ENCODE measurements at regions not wholly inside any gene's neighbourhood (a gene's known extent, or its start where the extent isn't known, plus 50 kb on each side); places are given as distances from the start of the nearest gene placed in this dataset.
A peak's percentile ranks its signal among the peaks of the same experiment; 100 is the strongest.

- H2AFZ ChIP-seq, result no peak overlapping the region
- H3K79me2 ChIP-seq, result no peaks in the 10 kb centered on the region
- no peak overlapping the region for H3K27ac ChIP-seq
- H3K36me3 ChIP-seq (ENCODE audit: control insufficient read depth, insufficient read depth, low read length), result no peaks in the 10 kb centered on the region
- no peaks in the 10 kb centered on the region for H3K27me3 ChIP-seq (ENCODE audit: control insufficient read depth, insufficient read depth, low read length)
- TF ChIP-seq, protein P1, sequence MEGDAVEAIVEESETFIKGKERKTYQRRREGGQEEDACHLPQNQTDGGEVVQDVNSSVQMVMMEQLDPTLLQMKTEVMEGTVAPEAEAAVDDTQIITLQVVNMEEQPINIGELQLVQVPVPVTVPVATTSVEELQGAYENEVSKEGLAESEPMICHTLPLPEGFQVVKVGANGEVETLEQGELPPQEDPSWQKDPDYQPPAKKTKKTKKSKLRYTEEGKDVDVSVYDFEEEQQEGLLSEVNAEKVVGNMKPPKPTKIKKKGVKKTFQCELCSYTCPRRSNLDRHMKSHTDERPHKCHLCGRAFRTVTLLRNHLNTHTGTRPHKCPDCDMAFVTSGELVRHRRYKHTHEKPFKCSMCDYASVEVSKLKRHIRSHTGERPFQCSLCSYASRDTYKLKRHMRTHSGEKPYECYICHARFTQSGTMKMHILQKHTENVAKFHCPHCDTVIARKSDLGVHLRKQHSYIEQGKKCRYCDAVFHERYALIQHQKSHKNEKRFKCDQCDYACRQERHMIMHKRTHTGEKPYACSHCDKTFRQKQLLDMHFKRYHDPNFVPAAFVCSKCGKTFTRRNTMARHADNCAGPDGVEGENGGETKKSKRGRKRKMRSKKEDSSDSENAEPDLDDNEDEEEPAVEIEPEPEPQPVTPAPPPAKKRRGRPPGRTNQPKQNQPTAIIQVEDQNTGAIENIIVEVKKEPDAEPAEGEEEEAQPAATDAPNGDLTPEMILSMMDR (IDR thresholded peaks at IDR 0.05), result no peak
- no peak overlapping the region for H3K4me3 ChIP-seq (ENCODE audit: low read depth, low read length)
- H3K9me3 ChIP-seq (ENCODE audit: control insufficient read depth, low read length), result no peaks in the 10 kb centered on the region
- H3K4me1 ChIP-seq, result peaks cover 14% of the 10 kb centered on the region
- no peak overlapping the region for H3K4me2 ChIP-seq (ENCODE audit: low read length)
- H3K9ac ChIP-seq, result no peak overlapping the region
Measured at GRCh38 chr4:138869165-138869564, 146.4 kb upstream of the NOCT start.

DNA sequence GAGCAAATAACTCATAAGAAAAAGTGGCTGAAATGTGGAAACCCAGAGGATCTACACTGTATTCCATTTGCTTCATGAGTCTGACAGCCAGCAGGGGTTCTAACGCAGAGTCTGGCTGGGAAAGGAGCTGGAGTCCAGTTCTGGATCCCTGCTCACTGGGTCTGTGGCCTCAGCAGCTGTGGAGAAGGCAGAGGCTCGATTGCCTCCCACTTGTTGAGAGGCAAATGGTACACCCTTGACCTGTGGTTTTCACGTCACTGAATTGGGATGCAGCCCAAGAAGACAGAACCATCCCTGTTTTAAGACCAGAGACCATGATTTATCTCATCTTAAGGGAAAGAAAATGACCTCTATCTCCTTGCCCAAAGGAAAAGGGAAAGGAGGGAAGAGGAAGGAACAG lies 147.0 kb upstream of the NOCT start:
- TF ChIP-seq, protein P1 (IDR thresholded peaks at IDR 0.05), result no peak
- no peak overlapping the region for H3K4me2 ChIP-seq (ENCODE audit: low read length)
- H3K27me3 ChIP-seq (ENCODE audit: control insufficient read depth, insufficient read depth, low read length), result no peaks in the 10 kb centered on the region
- no peaks in the 10 kb centered on the region for H3K79me2 ChIP-seq
- peak overlapping the region; percentile 33 for H2AFZ ChIP-seq
- H3K4me1 ChIP-seq, result peaks cover 20% of the 10 kb centered on the region
- H3K9me3 ChIP-seq (ENCODE audit: control insufficient read depth, low read length), result no peaks in the 10 kb centered on the region
- H3K27ac ChIP-seq, result no peak overlapping the region
- H3K9ac ChIP-seq, result no peak overlapping the region
- no peak overlapping the region for H3K4me3 ChIP-seq (ENCODE audit: low read depth, low read length)
- no peaks in the 10 kb centered on the region for H3K36me3 ChIP-seq (ENCODE audit: control insufficient read depth, insufficient read depth, low read length)

- H3K79me2 ChIP-seq, result no peaks in the 10 kb centered on the region
- H3K36me3 ChIP-seq (ENCODE audit: control insufficient read depth, insufficient read depth, low read length), result no peaks in the 10 kb centered on the region
- peaks cover 21% of the 10 kb centered on the region for H3K4me1 ChIP-seq
- H3K4me3 ChIP-seq (ENCODE audit: low read depth, low read length), result no peak overlapping the region
- H3K27me3 ChIP-seq (ENCODE audit: control insufficient read depth, insufficient read depth, low read length), result no peaks in the 10 kb centered on the region
- H3K27ac ChIP-seq, result no peak overlapping the region
- H3K9me3 ChIP-seq (ENCODE audit: control insufficient read depth, low read length), result no peaks in the 10 kb centered on the region
- no peak overlapping the region for H3K9ac ChIP-seq
- TF ChIP-seq, protein P1 (IDR thresholded peaks at IDR 0.05), result no peak
- H2AFZ ChIP-seq, result no peak overlapping the region
- H3K4me2 ChIP-seq (ENCODE audit: low read length), result no peak overlapping the region
Measured at GRCh38 chr4:138867404-138867803, 148.2 kb upstream of the NOCT start.

GRCh38 chr4:138866314-138866713 lies 149.3 kb upstream of the NOCT start:
- no peak overlapping the region for H3K9ac ChIP-seq
- peaks cover 21% of the 10 kb centered on the region for H3K4me1 ChIP-seq
- peak overlapping the region; percentile 90 for H3K27ac ChIP-seq
- TF ChIP-seq, protein P1 (IDR thresholded peaks at IDR 0.05), result no peak
- H3K4me3 ChIP-seq (ENCODE audit: low read depth, low read length), result no peak overlapping the region
- no peak overlapping the region for H3K4me2 ChIP-seq (ENCODE audit: low read length)
- no peaks in the 10 kb centered on the region for H3K79me2 ChIP-seq
- no peaks in the 10 kb centered on the region for H3K27me3 ChIP-seq (ENCODE audit: control insufficient read depth, insufficient read depth, low read length)
- H2AFZ ChIP-seq, result no peak overlapping the region
- no peaks in the 10 kb centered on the region for H3K9me3 ChIP-seq (ENCODE audit: control insufficient read depth, low read length)
- no peaks in the 10 kb centered on the region for H3K36me3 ChIP-seq (ENCODE audit: control insufficient read depth, insufficient read depth, low read length)

GRCh38 chr4:138865765-138866164 lies 149.8 kb upstream of the NOCT start:
- H3K79me2 ChIP-seq, result no peaks in the 10 kb centered on the region
- no peak overlapping the region for H3K4me2 ChIP-seq (ENCODE audit: low read length)
- H3K9me3 ChIP-seq (ENCODE audit: control insufficient read depth, low read length), result no peaks in the 10 kb centered on the region
- peak overlapping the region; percentile 90 for H3K27ac ChIP-seq
- no peak overlapping the region for H2AFZ ChIP-seq
- no peak overlapping the region for H3K4me3 ChIP-seq (ENCODE audit: low read depth, low read length)
- H3K4me1 ChIP-seq, result peaks cover 21% of the 10 kb centered on the region
- no peaks in the 10 kb centered on the region for H3K27me3 ChIP-seq (ENCODE audit: control insufficient read depth, insufficient read depth, low read length)
- TF ChIP-seq, protein P1 (IDR thresholded peaks at IDR 0.05), result no peak
- H3K36me3 ChIP-seq (ENCODE audit: control insufficient read depth, insufficient read depth, low read length), result no peaks in the 10 kb centered on the region
- no peak overlapping the region for H3K9ac ChIP-seq

Data from parathyroid adenoma (tissue), 2 donors.